Neural progenitor cell (in vitro differentiated cells): ENCODE measurements at regions not wholly inside any gene's neighbourhood (a gene's known extent, or its start where the extent isn't known, plus 50 kb on each side); places are given as distances from the start of the nearest gene placed in this dataset.

Experiments used
- DNase-seq: peaks from one replicate; pipeline ENCODE4 v3.0.0-alpha.2; 2016; ENCODE audit warnings: low spot score
- H2AFZ ChIP-seq: fragments of 200-600 bp; sonication (generic); replicated peaks from 2 replicates; pipeline ENCODE4 v1.6.1; 2016; ENCODE audit warnings: antibody characterized with exemption
- H3F3A ChIP-seq: fragments of 200-600 bp; sonication (generic); 2 replicates; pipeline ENCODE4 v1.6.1; 2016; ENCODE audit warnings: antibody characterized with exemption, low read depth
- H3K27ac ChIP-seq: fragments of 200-600 bp; sonication (generic); 2 replicates; pipeline ENCODE4 v1.5.1; 2016; ENCODE audit warnings: mild to moderate bottlenecking
- H3K27me3 ChIP-seq: fragments of 200-600 bp; sonication (generic); 2 replicates; pipeline ENCODE4 v1.6.1; 2016; ENCODE audit warnings: mild to moderate bottlenecking, moderate library complexity
- H3K36me3 ChIP-seq: fragments of 200-600 bp; sonication (generic); 2 replicates; pipeline ENCODE4 v1.5.1; 2016
- H3K4me1 ChIP-seq: fragments of 200-600 bp; sonication (generic); 2 replicates; pipeline ENCODE4 v1.6.1; 2016; ENCODE audit warnings: mixed run types
- H3K4me2 ChIP-seq: fragments of 200-600 bp; sonication (generic); 2 replicates; pipeline ENCODE4 v1.6.1; 2016
- H3K4me3 ChIP-seq: fragments of 200-600 bp; sonication (generic); 2 replicates; pipeline ENCODE4 v1.5.1; 2016
- H3K79me2 ChIP-seq: fragments of 200-600 bp; sonication (generic); 2 replicates; pipeline ENCODE4 v1.6.1; 2016; ENCODE audit warnings: low read depth
- H3K9ac ChIP-seq: fragments of 200-600 bp; sonication (generic); 2 replicates; pipeline ENCODE4 v1.6.1; 2016
- H3K9me3 ChIP-seq: fragments of 200-600 bp; sonication (generic); 2 replicates; pipeline ENCODE4 v1.5.1; 2016; ENCODE audit warnings: low read depth
- H4K20me1 ChIP-seq: fragments of 200-600 bp; sonication (generic); 2 replicates; pipeline ENCODE4 v1.6.1; 2016; ENCODE audit warnings: low read depth
- H3K27ac Mint-ChIP-seq: 3 replicates; pipeline ENCODE4 v1.8.0; 2021; ENCODE audit warnings: mixed read lengths
- H3K27me3 Mint-ChIP-seq: 2 replicates; pipeline ENCODE4 v1.8.0; 2022; ENCODE audit warnings: low read depth, mild to moderate bottlenecking, inconsistent platforms, moderate library complexity, mixed read lengths; ENCODE audit not compliant: insufficient read depth
- H3K36me3 Mint-ChIP-seq: 3 replicates; pipeline ENCODE4 v1.8.0; 2021; ENCODE audit warnings: mixed read lengths
- H3K4me1 Mint-ChIP-seq: 3 replicates; pipeline ENCODE4 v1.8.0; 2021; ENCODE audit warnings: mixed read lengths
- H3K4me3 Mint-ChIP-seq: 3 replicates; pipeline ENCODE4 v1.8.0; 2021; ENCODE audit warnings: mild to moderate bottlenecking, moderate library complexity, mixed read lengths
- H3K9me3 Mint-ChIP-seq: 3 replicates; pipeline ENCODE4 v1.8.0; 2020; ENCODE audit warnings: mixed read lengths
- EZH2 ChIP-seq: fragments of 200-600 bp; sonication (generic); IDR thresholded peaks from 2 replicates; pipeline ENCODE4 v1.6.1; 2017; ENCODE audit warnings: antibody characterized with exemption, mild to moderate bottlenecking, moderate library complexity
- EZH2phosphoT487 ChIP-seq: fragments of 200-600 bp; sonication (generic); IDR thresholded peaks from 2 replicates; pipeline ENCODE4 v1.6.1; 2017; ENCODE audit warnings: antibody characterized with exemption
- TF ChIP-seq, protein P1 (sequence below): fragments of 200-600 bp; sonication (generic); IDR thresholded peaks from 2 replicates; pipeline ENCODE4 v1.5.1; 2017; ENCODE audit warnings: antibody characterized with exemption, mild to moderate bottlenecking

DNA sequence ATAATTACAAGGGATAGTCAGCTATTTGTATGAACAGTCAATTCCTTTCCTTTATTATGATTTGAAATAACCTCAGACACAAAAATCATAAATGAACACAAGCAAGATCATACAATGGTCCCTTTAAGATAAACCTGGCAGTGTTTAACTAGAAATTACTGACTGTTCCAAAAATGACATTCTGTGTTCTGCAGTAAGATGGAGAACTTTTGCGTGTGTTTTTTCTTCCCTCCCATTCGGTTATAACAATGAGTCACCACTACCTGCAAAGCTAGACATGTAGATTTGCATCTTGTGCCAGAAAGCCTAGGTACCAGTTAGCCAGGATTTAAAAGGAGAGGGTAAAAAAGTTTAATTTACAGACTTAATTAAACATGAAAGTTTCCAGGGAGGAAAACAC lies 248.2 kb upstream of the ADAMTS9 start:
- H3K27me3 Mint-ChIP-seq, result peaks cover 4% of the 10 kb centered on the region

DNA sequence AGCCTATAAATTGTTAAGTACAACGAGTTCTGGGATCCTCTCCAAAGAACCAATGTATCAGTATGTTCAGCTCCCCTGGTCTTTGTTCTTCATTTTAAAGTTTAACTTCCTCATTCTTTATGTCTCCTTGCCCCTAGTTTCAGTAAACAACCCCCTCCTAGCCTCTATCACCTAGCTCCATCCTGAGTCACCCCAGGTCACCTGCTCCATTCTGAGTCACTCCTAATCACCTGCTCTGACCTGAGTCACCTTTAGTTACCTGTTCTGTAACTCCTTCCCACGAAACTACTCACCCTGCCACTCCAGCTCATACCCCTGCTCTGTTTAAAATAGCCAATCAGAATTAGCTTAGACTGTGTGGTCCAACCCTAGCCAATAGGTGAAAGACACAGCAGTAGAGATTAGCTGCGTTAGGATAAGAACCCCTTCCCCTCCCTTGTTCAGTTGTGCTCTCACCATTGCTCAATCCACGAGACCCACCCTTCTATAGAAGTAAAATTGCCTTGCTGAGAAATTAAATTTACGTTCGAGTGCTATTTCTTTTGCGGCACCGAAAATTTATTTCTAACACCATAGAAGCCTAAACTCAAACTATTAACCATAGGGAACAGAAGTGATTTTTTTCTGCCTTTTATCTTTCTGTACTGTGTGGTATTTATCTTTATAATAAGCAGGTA lies 245.0 kb upstream of the ADAMTS9 start:
- Histone ChIP-seq H4K20me1 (no peaks in the 10 kb centered on the region), H3K27me3 (no peaks in the 10 kb centered on the region), H3K4me1 (no peaks in the 10 kb centered on the region), H3K27ac (no peak overlapping the region), H3K36me3 (no peaks in the 10 kb centered on the region), H3K79me2 (no peaks in the 10 kb centered on the region), H3K9ac (no peak overlapping the region), H3F3A (no peaks in the 10 kb centered on the region), H2AFZ (no peak overlapping the region), H3K9me3 (no peaks in the 10 kb centered on the region), H3K4me2 (no peak overlapping the region), H3K4me3 (no peak overlapping the region)
- Mint-ChIP-seq H3K27ac (no peak overlapping the region), H3K27me3 (peaks cover 4% of the 10 kb centered on the region), H3K4me1 (peaks cover 7% of the 10 kb centered on the region), H3K36me3 (peaks cover 11% of the 10 kb centered on the region), H3K9me3 (peaks cover 16% of the 10 kb centered on the region), H3K4me3 (no peak overlapping the region)
- no peak for DNase-seq
- TF ChIP-seq EZH2, result no peak
- TF ChIP-seq EZH2phosphoT487, result no peak
- TF ChIP-seq, protein P1, sequence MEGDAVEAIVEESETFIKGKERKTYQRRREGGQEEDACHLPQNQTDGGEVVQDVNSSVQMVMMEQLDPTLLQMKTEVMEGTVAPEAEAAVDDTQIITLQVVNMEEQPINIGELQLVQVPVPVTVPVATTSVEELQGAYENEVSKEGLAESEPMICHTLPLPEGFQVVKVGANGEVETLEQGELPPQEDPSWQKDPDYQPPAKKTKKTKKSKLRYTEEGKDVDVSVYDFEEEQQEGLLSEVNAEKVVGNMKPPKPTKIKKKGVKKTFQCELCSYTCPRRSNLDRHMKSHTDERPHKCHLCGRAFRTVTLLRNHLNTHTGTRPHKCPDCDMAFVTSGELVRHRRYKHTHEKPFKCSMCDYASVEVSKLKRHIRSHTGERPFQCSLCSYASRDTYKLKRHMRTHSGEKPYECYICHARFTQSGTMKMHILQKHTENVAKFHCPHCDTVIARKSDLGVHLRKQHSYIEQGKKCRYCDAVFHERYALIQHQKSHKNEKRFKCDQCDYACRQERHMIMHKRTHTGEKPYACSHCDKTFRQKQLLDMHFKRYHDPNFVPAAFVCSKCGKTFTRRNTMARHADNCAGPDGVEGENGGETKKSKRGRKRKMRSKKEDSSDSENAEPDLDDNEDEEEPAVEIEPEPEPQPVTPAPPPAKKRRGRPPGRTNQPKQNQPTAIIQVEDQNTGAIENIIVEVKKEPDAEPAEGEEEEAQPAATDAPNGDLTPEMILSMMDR, result no peak

More for the DNA sequence above, 248.2 kb upstream of the ADAMTS9 start:
- H3F3A ChIP-seq, result no peaks in the 10 kb centered on the region
- H3K4me2 ChIP-seq, result no peak overlapping the region
- no peaks in the 10 kb centered on the region for H3K9me3 ChIP-seq
- H3K9me3 Mint-ChIP-seq, result peaks cover 22% of the 10 kb centered on the region
- no peak overlapping the region for H3K27ac ChIP-seq
- H3K9ac ChIP-seq, result no peak overlapping the region
- no peak for TF ChIP-seq EZH2phosphoT487
- no peaks in the 10 kb centered on the region for H3K4me1 ChIP-seq
- H3K27me3 ChIP-seq, result no peaks in the 10 kb centered on the region
- H2AFZ ChIP-seq, result no peak overlapping the region
- H3K36me3 Mint-ChIP-seq, result peaks cover 11% of the 10 kb centered on the region
- H4K20me1 ChIP-seq, result no peaks in the 10 kb centered on the region
- H3K4me3 Mint-ChIP-seq, result no peak overlapping the region
- no peak overlapping the region for H3K27ac Mint-ChIP-seq
- H3K79me2 ChIP-seq, result no peaks in the 10 kb centered on the region
- DNase-seq, result no peak
- peaks cover 16% of the 10 kb centered on the region for H3K4me1 Mint-ChIP-seq
- H3K4me3 ChIP-seq, result no peak overlapping the region
- no peaks in the 10 kb centered on the region for H3K36me3 ChIP-seq

DNA sequence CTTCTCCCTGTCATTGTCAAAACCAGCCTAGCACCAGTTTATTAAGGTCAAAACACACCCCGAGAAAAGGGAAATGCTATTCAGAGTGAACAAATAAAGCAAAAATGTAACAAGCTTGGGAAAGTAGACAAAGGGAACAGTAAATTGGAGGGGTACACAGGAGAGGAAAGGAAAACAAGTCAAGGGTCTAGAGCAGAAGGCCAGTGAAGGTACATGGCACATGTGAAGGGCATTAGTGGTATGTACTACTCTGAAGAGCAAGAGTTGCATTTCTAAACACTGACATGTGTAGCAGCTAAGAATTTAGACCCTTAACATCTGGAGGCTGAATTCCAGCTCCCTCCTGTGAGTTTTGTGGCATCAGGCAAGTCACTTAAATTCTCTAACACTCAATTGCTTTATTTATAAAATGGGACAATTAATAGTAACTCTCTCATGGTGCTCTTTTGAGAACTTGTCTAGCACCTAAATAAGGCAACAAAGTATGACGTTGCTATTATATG lies 244.3 kb upstream of the ADAMTS9 start:
- peaks cover 4% of the 10 kb centered on the region for H3K27me3 Mint-ChIP-seq
- Histone ChIP-seq H3K27me3 (no peaks in the 10 kb centered on the region), H2AFZ (no peak overlapping the region), H3K79me2 (no peaks in the 10 kb centered on the region), H3K4me2 (no peak overlapping the region), H3K27ac (no peak overlapping the region), H4K20me1 (no peaks in the 10 kb centered on the region), H3K36me3 (no peaks in the 10 kb centered on the region), H3K9ac (no peak overlapping the region), H3F3A (no peaks in the 10 kb centered on the region), H3K9me3 (no peaks in the 10 kb centered on the region), H3K4me3 (no peak overlapping the region), H3K4me1 (peaks cover 7% of the 10 kb centered on the region)
- no peak overlapping the region for H3K27ac Mint-ChIP-seq
- no peak for DNase-seq
- peaks cover 16% of the 10 kb centered on the region for H3K9me3 Mint-ChIP-seq
- H3K36me3 Mint-ChIP-seq, result peaks cover 11% of the 10 kb centered on the region
- H3K4me3 Mint-ChIP-seq, result no peak overlapping the region
- peaks cover 8% of the 10 kb centered on the region for H3K4me1 Mint-ChIP-seq
- TF ChIP-seq EZH2phosphoT487 (no peak), EZH2 (no peak)
- TF ChIP-seq, protein P1, result no peak

DNA sequence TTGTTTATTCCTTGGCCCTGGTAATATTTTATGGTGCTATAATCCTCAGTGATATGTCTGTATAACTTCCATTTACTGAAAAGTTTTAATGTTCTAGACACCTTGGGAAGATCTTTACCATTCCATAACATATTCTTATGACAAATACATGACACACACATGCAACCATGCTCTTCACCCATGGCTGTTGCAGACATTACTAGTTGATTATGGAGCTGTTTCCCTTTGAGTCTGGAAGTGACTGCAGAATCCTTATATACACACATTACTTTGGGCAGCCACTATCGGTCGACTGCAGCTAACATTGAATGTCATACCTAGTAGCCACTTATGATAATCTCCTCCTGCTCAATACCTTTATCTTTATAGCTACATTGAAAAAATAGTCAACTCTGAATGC lies 243.1 kb upstream of the ADAMTS9 start:
- peaks cover 16% of the 10 kb centered on the region for H3K9me3 Mint-ChIP-seq
- H3K27me3 Mint-ChIP-seq, result peaks cover 4% of the 10 kb centered on the region
- H3K27ac Mint-ChIP-seq, result no peak overlapping the region
- Histone ChIP-seq H3K4me1 (peaks cover 8% of the 10 kb centered on the region), H4K20me1 (no peaks in the 10 kb centered on the region), H3K4me3 (no peak overlapping the region), H3K27ac (no peak overlapping the region), H3F3A (no peaks in the 10 kb centered on the region), H3K36me3 (no peaks in the 10 kb centered on the region), H2AFZ (no peak overlapping the region), H3K27me3 (no peaks in the 10 kb centered on the region), H3K4me2 (no peak overlapping the region), H3K79me2 (no peaks in the 10 kb centered on the region), H3K9me3 (no peaks in the 10 kb centered on the region), H3K9ac (no peak overlapping the region)
- peaks cover 11% of the 10 kb centered on the region for H3K36me3 Mint-ChIP-seq
- no peak for DNase-seq
- TF ChIP-seq, protein P1, result no peak
- TF ChIP-seq EZH2 (no peak), EZH2phosphoT487 (no peak)
- no peak overlapping the region for H3K4me3 Mint-ChIP-seq
- H3K4me1 Mint-ChIP-seq, result peaks cover 3% of the 10 kb centered on the region
